Osteocyte (in vitro differentiated cells): ENCODE measurements at regions not wholly inside any gene's neighbourhood (a gene's known extent, or its start where the extent isn't known, plus 50 kb on each side); places are given as distances from the start of the nearest gene placed in this dataset.

Source experiments
- DNase-seq: peaks from one replicate; pipeline ENCODE4 v3.0.0; 2021; ENCODE audit warnings: mixed read lengths; ENCODE audit not compliant: unreplicated experiment; ENCODE audit errors: extremely low spot score
- H3K27ac Mint-ChIP-seq: one replicate; pipeline ENCODE4 v1.8.0; 2021; ENCODE audit warnings: mild to moderate bottlenecking, mixed read lengths; ENCODE audit not compliant: unreplicated experiment
- H3K27me3 Mint-ChIP-seq: one replicate; pipeline ENCODE4 v1.8.0; 2021; ENCODE audit warnings: mixed read lengths; ENCODE audit not compliant: unreplicated experiment
- H3K36me3 Mint-ChIP-seq: one replicate; pipeline ENCODE4 v1.8.0; 2021; ENCODE audit warnings: mixed read lengths; ENCODE audit not compliant: unreplicated experiment
- H3K4me1 Mint-ChIP-seq: one replicate; pipeline ENCODE4 v1.8.0; 2021; ENCODE audit warnings: mixed read lengths; ENCODE audit not compliant: unreplicated experiment
- H3K4me3 Mint-ChIP-seq: one replicate; pipeline ENCODE4 v1.8.0; 2021; ENCODE audit warnings: mild to moderate bottlenecking, moderate library complexity, mixed read lengths; ENCODE audit not compliant: unreplicated experiment
- H3K9me3 Mint-ChIP-seq: one replicate; pipeline ENCODE4 v1.8.0; 2021; ENCODE audit warnings: mixed read lengths; ENCODE audit not compliant: unreplicated experiment
- TF ChIP-seq, protein P1 (sequence below): fragments of 200-600 bp; sonication (generic); IDR thresholded peaks from 2 replicates; pipeline ENCODE4 v1.5.0; 2021; ENCODE audit warnings: antibody characterized with exemption, mild to moderate bottlenecking, moderate library complexity

DNA sequence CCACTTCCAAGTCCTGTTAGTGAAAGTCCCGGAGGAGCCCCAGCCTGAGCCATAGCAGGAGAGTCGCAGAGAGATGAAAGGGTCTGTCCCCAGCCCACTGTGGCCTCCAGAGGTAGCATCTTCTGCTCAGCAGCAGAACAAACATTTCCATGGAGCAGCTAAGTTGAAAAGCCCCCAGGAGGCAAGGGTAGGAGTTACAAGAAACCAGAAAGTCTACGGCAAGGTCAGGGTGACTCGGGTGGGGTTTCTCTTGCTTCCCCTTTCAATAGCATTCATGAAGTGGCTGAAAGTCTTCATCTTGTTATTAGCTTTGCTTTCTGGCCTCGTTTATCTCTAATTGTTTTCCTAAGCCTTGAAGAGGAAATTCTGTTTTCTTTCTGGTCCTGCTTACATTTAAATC lies 151.2 kb upstream of the DIO3 start:
- TF ChIP-seq, protein P1, sequence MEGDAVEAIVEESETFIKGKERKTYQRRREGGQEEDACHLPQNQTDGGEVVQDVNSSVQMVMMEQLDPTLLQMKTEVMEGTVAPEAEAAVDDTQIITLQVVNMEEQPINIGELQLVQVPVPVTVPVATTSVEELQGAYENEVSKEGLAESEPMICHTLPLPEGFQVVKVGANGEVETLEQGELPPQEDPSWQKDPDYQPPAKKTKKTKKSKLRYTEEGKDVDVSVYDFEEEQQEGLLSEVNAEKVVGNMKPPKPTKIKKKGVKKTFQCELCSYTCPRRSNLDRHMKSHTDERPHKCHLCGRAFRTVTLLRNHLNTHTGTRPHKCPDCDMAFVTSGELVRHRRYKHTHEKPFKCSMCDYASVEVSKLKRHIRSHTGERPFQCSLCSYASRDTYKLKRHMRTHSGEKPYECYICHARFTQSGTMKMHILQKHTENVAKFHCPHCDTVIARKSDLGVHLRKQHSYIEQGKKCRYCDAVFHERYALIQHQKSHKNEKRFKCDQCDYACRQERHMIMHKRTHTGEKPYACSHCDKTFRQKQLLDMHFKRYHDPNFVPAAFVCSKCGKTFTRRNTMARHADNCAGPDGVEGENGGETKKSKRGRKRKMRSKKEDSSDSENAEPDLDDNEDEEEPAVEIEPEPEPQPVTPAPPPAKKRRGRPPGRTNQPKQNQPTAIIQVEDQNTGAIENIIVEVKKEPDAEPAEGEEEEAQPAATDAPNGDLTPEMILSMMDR = no peak
- no peaks in the 10 kb centered on the region for H3K9me3 Mint-ChIP-seq
- H3K27ac Mint-ChIP-seq = no peak overlapping the region

DNA sequence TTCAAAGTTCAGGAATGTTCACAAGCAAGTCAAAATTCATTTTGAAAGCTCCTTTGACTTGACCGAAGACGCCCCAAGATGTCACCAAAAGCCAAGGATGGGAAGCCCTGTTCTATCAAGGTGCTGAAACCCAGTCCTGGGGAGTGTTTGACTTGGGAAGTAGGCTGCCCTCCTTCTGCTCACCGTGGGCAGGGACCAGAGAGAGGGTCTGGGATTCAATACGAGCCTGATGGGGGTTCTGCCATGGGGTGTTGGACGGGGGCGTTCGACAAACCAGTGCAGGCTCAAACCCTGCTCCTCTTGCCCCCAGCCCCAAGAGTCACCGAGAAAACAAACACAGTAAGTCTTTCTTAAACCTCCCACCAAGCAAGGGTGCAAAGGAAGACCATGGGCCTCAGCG lies 150.1 kb upstream of the DIO3 start:
- no peaks in the 10 kb centered on the region for H3K36me3 Mint-ChIP-seq
- H3K27me3 Mint-ChIP-seq = no peaks in the 10 kb centered on the region
- no peak for DNase-seq
- TF ChIP-seq, protein P1 = no peak
- no peak overlapping the region for H3K4me3 Mint-ChIP-seq
- H3K9me3 Mint-ChIP-seq = no peaks in the 10 kb centered on the region
- peaks cover 4% of the 10 kb centered on the region for H3K4me1 Mint-ChIP-seq
- H3K27ac Mint-ChIP-seq = no peak overlapping the region

More for the DNA sequence above, 151.2 kb upstream of the DIO3 start:
- no peaks in the 10 kb centered on the region for H3K36me3 Mint-ChIP-seq
- no peak overlapping the region for H3K4me3 Mint-ChIP-seq
- no peak for DNase-seq
- H3K4me1 Mint-ChIP-seq = peaks cover 4% of the 10 kb centered on the region
- no peaks in the 10 kb centered on the region for H3K27me3 Mint-ChIP-seq

DNA sequence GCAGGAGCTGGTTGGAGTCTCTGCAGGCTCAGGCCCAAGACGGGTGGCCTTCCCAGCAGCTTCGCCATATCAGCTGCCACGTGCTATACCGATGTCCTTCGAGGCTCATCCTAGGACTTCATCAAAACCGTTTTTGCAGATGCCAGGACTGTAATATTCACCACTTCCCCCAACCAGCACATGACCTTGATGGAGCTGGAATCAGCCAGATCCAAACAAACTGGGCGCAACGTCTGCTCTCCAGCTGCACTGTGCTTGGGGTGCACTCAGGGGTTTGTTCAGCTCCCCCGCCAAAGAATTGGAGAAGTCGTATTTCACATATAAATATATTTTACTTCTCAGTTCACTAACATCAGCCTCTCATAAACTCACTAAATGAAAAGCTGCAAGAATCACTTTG lies 149.5 kb upstream of the DIO3 start:
- Mint-ChIP-seq H3K4me3 (no peak overlapping the region), H3K9me3 (no peaks in the 10 kb centered on the region), H3K36me3 (no peaks in the 10 kb centered on the region), H3K27me3 (no peaks in the 10 kb centered on the region), H3K27ac (no peak overlapping the region), H3K4me1 (peaks cover 4% of the 10 kb centered on the region)
- no peak for DNase-seq
- TF ChIP-seq, protein P1 = no peak

DNA sequence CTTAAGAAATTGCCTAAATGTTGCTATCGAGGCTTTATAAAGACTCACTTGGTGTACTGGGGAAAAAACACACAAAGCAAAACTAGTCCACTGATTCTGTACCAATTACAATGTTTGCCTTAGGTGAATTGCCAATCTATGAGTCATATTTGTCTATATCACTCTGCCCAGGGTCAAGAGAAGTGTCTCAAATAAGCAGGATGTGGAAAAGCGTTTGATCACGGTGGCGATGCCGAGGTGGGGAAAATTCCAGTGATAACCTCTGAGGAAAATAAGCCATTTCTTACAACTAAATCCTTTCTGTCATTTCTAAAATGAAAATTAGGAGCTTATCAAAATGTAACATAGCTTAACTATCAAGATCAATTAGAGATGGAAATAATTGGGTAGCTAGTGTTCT lies 148.6 kb upstream of the DIO3 start:
- no peak for DNase-seq
- TF ChIP-seq, protein P1 = no peak
- Mint-ChIP-seq H3K27ac (no peak overlapping the region), H3K27me3 (peaks cover 2% of the 10 kb centered on the region), H3K4me3 (no peak overlapping the region), H3K36me3 (no peaks in the 10 kb centered on the region), H3K9me3 (peaks cover 3% of the 10 kb centered on the region), H3K4me1 (peaks cover 4% of the 10 kb centered on the region)

DNA sequence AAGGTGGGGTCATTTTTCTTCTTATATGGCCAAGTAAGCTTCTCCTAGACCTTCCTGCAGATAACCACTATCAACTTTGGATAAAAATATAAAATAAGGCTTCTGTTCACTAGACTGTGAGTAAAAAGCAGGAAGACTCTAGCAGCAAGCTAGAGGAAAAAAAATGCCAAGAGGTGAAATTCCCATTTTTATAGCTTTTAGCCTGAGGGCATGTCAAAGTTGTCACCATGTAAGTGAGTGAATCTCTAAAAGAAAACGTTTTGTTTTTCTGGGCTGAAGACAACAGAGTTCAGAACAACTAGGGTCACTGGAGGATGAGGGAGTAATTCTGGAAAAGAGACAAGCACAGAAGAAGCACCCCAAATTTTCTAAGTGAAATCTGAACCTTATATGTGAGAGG lies 143.9 kb upstream of the DIO3 start:
- no peak for DNase-seq
- peaks cover 12% of the 10 kb centered on the region for H3K9me3 Mint-ChIP-seq
- TF ChIP-seq, protein P1 = no peak
- H3K27ac Mint-ChIP-seq = no peak overlapping the region
- peaks cover 19% of the 10 kb centered on the region for H3K27me3 Mint-ChIP-seq
- H3K4me3 Mint-ChIP-seq = no peak overlapping the region
- H3K36me3 Mint-ChIP-seq = no peaks in the 10 kb centered on the region
- H3K4me1 Mint-ChIP-seq = no peaks in the 10 kb centered on the region
